Thoracic aorta (tissue), 2 donors: ENCODE measurements at regions not wholly inside any gene's neighbourhood (a gene's known extent, or its start where the extent isn't known, plus 50 kb on each side); places are given as distances from the start of the nearest gene placed in this dataset.

Experiments used
- ATAC-seq: fragments of 150-250 bp; one replicate; pipeline ENCODE4 v1.8.0; 2017; ENCODE audit warnings: low read depth; ENCODE audit not compliant: insufficient number of reproducible peaks, low FRiP score
- DNase-seq: peaks from one replicate; pipeline ENCODE4 v3.0.0-alpha.2; 2020; ENCODE audit warnings: low spot score
- H3K27ac ChIP-seq, 2 donors: fragments of 200-600 bp; sonication (generic); 1 replicate in 1 of 2; 2 replicates in 1 of 2; pipeline ENCODE4 v1.5.1; 2016; ENCODE audit warnings: mild to moderate bottlenecking in 2 of 2, moderate library complexity in 2 of 2
- H3K27me3 ChIP-seq: fragments of 200-600 bp; sonication (generic); replicated peaks from 2 replicates; pipeline ENCODE4 v1.6.0; 2016; ENCODE audit warnings: mild to moderate bottlenecking; ENCODE audit not compliant: insufficient read depth
- H3K36me3 ChIP-seq: fragments of 200-600 bp; sonication (generic); one replicate; pipeline ENCODE4 v1.5.1; 2016
- H3K4me1 ChIP-seq, 2 donors: fragments of 200-600 bp; sonication (generic); 1 replicate in 1 of 2; 2 replicates in 1 of 2; pipeline versions ENCODE4 v1.5.1 to v1.6.0; 2016; ENCODE audit warnings: low read depth in 2 of 2, mild to moderate bottlenecking in 1 of 2; ENCODE audit not compliant: control insufficient read depth in 1 of 2
- H3K4me3 ChIP-seq: fragments of 200-600 bp; sonication (generic); 2 replicates; pipeline ENCODE4 v1.5.1; 2016; ENCODE audit warnings: mild to moderate bottlenecking
- H3K9me3 ChIP-seq: fragments of 200-600 bp; sonication (generic); 2 replicates; pipeline ENCODE4 v1.5.1; 2016
- TF ChIP-seq, protein P1 (sequence below): fragments of 200-600 bp; sonication (generic); IDR thresholded peaks from one replicate; pipeline ENCODE4 v1.5.1; 2019; ENCODE audit warnings: antibody characterized with exemption

DNA sequence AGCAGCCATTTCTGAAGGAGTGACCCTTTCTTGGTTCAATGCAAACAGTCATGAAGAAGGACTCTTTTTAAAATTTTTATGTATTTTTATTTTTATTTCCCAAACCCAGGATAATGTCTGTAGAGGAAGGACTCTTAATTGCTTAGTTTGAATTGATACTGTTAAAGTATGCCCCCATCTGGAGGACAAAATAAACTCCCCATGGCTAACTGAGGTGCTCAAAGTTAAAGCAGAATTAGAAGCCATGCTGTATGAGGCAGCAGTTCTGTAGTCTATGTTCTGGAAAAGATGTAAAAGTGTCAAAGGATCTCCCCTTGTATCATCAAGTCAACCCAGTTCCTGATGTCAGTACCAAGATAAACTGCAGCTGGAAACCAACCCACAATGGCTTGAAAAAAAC is 617.9 kb upstream of the GRM3 start:
- Histone ChIP-seq H3K4me1 (no peaks in the 10 kb centered on the region), H3K27me3 (no peaks in the 10 kb centered on the region), H3K9me3 (no peaks in the 10 kb centered on the region), H3K36me3 (no peaks in the 10 kb centered on the region), H3K27ac (no peak overlapping the region), H3K4me3 (no peak overlapping the region)
- TF ChIP-seq, protein P1, sequence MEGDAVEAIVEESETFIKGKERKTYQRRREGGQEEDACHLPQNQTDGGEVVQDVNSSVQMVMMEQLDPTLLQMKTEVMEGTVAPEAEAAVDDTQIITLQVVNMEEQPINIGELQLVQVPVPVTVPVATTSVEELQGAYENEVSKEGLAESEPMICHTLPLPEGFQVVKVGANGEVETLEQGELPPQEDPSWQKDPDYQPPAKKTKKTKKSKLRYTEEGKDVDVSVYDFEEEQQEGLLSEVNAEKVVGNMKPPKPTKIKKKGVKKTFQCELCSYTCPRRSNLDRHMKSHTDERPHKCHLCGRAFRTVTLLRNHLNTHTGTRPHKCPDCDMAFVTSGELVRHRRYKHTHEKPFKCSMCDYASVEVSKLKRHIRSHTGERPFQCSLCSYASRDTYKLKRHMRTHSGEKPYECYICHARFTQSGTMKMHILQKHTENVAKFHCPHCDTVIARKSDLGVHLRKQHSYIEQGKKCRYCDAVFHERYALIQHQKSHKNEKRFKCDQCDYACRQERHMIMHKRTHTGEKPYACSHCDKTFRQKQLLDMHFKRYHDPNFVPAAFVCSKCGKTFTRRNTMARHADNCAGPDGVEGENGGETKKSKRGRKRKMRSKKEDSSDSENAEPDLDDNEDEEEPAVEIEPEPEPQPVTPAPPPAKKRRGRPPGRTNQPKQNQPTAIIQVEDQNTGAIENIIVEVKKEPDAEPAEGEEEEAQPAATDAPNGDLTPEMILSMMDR: no peak
- DNase-seq: no peak
- peak; percentile 12 for ATAC-seq

DNA sequence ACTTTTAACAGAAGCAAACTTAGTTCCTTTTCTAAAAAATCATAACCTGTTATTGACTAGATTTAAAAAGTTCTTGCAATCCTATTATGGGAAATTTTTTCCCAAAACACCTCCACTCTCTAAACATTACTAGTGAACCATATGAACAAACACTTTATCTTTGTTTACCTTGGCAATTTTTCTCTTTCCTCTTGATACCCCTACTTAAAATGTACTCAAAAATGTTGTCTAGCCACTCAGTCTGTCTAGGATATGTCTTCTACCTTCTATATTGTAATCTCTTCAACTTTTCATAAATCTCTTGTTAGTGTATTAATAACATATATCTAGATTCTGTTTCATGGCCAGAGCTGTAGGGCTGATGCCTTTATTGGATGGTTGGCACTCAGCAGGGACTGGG is 630.0 kb upstream of the GRM3 start:
- H3K27me3 ChIP-seq: no peaks in the 10 kb centered on the region
- TF ChIP-seq, protein P1: no peak
- no peaks in the 10 kb centered on the region for H3K36me3 ChIP-seq
- no peak overlapping the region for H3K27ac ChIP-seq
- H3K4me3 ChIP-seq: no peak overlapping the region
- H3K4me1 ChIP-seq: no peaks in the 10 kb centered on the region
- ATAC-seq (no peak), DNase-seq (no peak)
- H3K9me3 ChIP-seq: no peaks in the 10 kb centered on the region

DNA sequence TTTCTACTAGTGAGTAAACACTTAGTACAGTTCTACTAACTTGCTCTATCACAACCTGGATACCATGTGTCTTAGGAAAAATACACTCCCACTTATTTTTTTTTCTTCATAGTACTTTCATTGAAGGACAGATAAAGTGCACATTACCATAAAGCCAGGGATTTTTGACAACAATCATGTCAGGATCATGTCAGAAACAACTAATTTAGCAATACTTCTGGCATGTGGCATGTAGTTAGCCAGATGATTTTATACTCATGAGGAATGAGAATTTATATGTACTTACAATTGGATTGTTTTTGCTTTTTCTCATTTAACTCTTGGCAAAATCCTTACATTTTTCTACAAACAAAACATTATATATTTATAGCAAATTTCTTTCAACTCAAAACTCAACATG is 630.7 kb upstream of the GRM3 start:
- TF ChIP-seq, protein P1: no peak
- Histone ChIP-seq H3K4me3 (no peak overlapping the region), H3K9me3 (no peaks in the 10 kb centered on the region), H3K27ac (no peak overlapping the region), H3K36me3 (no peaks in the 10 kb centered on the region), H3K27me3 (no peaks in the 10 kb centered on the region), H3K4me1 (no peaks in the 10 kb centered on the region)
- ATAC-seq: no peak
- no peak for DNase-seq

DNA sequence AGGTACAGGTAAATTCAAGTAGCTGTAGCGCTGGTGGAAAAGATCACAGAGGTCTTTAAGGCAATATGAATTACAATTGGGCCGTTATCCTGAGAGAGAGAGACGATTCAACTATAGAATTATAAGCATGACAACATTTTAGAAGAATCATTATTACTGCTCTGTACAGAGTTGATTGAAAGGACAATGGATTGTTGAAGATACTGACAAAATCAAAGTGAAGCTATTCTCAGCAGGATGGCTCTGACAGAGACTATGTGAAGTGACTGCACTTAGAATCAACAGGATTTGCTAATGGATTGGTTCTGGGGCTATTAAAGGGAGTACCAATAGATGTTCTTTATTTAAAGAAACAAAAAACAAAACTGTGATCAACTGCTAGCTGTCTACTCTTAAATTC is 634.8 kb upstream of the GRM3 start:
- ATAC-seq: no peak
- H3K9me3 ChIP-seq: no peaks in the 10 kb centered on the region
- H3K4me3 ChIP-seq: no peak overlapping the region
- no peaks in the 10 kb centered on the region for H3K27me3 ChIP-seq
- H3K4me1 ChIP-seq: no peaks in the 10 kb centered on the region
- no peaks in the 10 kb centered on the region for H3K36me3 ChIP-seq
- no peak overlapping the region for H3K27ac ChIP-seq
- TF ChIP-seq, protein P1: no peak
- DNase-seq: no peak

DNA sequence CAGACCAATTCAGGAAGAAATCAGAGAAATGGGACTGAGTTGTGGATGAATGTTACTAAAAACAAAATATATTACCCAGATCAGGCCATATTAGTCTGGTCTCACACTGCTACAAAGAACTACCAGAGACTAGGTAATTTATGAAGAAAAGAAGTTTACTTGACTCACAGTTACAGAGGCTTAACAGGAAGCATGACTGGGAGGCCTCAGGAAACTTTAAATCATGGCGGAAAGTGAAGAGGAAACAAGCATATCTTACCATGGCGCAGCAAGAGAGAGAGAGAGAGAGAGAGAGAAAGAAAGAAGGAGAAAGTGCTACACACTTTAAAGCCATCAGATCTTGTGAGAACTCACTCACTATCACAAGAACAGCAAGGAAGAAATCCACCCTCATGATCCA is 636.8 kb upstream of the GRM3 start:
- ATAC-seq (no peak), DNase-seq (no peak)
- Histone ChIP-seq H3K4me3 (no peak overlapping the region), H3K36me3 (no peaks in the 10 kb centered on the region), H3K27me3 (no peaks in the 10 kb centered on the region), H3K9me3 (peaks cover 5% of the 10 kb centered on the region), H3K27ac (no peak overlapping the region), H3K4me1 (no peaks in the 10 kb centered on the region)
- TF ChIP-seq, protein P1: no peak
